Sciatic nerve (tissue), 2 donors: ENCODE measurements at regions not wholly inside any gene's neighbourhood (a gene's known extent, or its start where the extent isn't known, plus 50 kb on each side); places are given as distances from the start of the nearest gene placed in this dataset.

ENCODE experiments used
- ATAC-seq: fragments of 200-7000 bp; cut with Tn5 transposase; one replicate; pipeline ENCODE4 v1.9.1; 2020; ENCODE audit warnings: mild to moderate bottlenecking, moderate library complexity
- DNase-seq: peaks from one replicate; pipeline ENCODE4 v3.0.0-alpha.2; 2020; ENCODE audit warnings: low spot score
- intact Hi-C: fragments of 100-400 bp; cut with DNase I; formaldehyde crosslinking; loops from one replicate; pipeline ENCODE4 v1.14.2; 2022
- donor health status: DM: no; HTN: no; CAD: no.
- donor health status: DM: no; HTN: no; CAD: no.

DNA sequence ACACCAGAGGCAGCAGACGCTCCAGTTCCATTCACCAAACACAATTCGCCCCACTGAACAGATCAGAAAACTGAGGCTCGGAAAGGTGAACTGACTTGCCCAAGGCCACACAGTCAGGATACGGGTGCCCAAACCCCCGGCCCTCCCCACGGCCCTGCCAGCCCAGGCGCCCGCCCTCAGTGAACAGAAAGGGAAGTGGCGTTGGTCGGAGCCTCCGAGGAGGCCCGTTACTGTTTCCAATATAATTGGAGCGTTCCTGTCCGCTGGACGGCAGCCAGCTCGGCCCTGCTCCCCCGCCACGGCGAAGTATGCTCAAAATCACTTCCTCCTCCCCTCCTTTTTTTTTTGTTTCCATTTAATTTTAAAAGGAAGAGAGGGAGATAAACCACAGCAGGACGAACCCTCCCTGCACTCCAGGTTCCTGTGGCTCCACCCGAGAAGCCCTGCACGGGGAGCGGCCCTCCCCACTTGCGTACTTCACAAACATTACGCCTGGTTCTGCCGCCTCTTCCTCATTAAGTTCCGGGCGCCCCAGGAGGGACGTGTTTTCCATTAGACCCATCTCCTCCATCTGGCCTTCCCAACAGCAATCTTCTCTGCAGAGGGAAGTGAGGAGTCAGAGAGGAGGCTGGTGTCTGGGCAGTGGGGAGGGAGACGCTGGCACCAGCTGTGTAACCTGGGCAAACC lies 61.1 kb downstream of the NCOR2 start:
- ATAC-seq (peak; percentile 70), DNase-seq (peak; percentile 95)
- intact Hi-C loops, result no loop called here

DNA sequence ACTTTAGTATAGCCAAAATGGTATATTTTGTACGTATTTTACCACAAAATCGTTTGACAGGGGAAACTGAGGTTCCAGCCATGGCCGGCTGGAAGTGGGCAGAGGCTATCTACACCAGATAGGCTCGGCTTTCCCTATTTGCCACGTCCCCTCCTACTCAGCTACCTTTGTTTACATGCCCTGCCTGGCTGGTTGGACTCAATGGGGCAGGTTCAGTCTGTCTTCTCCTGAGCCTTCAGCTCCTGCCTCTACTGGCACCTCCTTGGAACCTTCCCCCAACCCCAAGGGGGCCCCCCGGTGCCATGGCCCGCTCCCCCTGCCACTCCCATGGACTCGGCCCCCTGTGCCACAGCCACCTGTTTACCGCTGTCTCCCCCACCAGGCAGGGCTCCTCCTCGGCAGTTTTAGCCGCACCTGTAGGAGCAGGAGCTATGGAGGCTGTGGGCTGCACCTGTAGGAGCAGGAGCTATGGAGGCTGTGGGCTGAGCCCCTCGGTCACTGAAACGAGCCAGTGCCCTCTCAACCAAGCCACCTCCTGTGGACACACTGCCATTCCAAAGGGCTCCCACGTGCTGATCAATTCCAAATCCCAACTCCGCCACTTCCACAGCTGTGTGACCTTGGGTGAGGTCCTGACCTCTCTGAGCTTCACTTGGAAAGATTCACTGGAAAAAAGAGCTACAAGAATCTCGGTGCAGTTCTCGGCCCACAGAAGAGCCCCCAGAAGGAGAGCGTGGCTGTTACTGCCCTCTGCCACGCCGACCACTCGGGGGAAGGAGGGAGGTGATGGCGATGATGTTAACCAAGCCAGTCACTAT lies 62.2 kb downstream of the NCOR2 start:
- no peak for ATAC-seq
- intact Hi-C loops, result no loop called here
- DNase-seq, result no peak

DNA sequence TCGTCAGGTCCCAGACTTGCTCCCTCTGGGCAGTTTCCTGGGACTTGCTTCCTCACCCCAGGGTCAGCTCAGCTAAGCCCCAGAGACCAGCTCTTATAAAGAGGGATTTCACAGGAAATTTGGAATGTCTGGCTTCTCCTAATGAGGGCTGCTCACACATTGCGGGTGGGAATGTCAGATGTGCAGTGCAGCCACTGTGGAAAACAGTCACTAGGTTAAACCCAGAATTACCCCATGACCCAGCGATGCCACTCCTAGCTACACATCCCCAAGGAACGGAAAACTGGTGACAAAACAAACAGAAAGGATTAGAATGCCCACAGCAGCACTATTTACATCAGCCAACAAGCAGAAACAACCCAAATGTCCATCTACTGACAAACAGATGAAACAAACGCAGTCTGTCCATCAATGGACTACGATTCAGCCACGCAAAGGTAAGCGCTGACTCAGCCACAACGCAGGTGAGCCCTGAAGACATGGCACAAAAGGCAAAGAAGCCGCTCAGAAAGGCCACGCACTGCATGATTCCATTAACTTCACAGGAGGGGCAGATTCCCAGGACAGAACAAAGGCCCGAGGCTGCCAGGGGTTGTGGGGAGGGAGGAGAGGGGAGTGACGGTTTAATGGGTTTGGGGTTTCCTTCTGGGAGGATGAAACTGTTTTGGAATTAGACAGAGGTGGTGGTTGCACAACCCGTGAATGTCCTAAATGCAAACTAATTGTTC lies 63.0 kb downstream of the NCOR2 start:
- intact Hi-C loops, result no loop called here
- DNase-seq (no peak), ATAC-seq (no peak)

DNA sequence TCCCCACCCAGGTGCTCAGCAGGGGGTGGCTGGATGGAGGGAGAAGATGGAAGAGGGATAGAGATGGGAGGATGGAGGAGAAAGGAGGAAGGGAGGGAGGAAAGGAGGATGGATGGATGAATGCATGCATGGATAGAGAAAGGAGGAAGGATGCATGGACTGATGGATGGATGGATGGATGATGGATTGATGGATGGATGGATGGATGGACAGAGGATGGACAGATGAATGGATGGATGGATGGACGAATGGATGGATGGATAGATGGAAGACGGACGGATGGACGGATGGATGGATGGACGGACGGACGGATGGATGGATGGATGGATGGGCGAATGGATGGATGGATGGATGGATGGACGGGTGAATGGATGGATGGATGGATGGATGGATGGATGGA lies 64.1 kb downstream of the NCOR2 start:
- intact Hi-C loops, result no loop called here
- ATAC-seq (no peak), DNase-seq (no peak)

DNA sequence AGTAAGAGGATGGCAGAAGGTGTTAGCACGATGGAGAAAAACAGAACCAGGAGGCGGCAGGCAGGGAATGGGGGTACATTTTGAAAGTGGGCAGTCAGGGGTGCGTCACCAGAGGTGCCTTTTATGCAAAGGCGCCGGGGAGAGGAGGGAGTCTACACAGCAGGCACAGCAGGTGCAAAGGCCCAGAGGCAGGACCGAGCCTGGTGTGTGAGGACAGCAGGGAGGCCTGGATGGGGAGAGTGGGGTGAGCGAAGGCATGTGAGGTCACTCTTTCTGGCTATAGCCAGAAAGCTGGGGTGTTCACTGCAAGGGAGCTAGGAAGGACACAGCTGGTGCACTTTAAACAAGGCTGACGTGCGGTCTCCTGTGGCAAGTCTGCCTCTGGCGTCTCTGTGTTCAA lies 65.0 kb downstream of the NCOR2 start:
- intact Hi-C loops, result no loop called here
- DNase-seq (no peak), ATAC-seq (no peak)

DNA sequence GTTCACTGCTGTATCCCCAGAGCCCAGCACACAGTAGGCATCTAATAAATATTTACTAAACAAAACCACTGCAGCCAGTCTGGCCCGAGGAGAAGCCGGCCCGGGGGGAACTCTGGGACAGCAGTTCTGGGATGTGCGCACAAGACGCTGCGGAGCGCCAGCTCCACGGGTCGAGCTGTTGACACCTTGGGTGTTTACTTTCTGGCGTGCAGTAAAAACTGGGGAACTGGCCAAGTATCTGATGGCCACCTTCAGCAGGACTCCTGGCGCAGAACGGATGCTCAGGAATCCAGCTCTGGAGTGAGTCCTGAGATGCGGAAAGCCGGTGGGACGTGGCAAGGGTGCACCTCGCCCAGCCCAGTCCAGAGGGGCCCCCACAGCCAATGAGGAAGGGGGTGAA lies 65.6 kb downstream of the NCOR2 start:
- DNase-seq (no peak), ATAC-seq (peak; percentile 12)
- intact Hi-C loops, result no loop called here

DNA sequence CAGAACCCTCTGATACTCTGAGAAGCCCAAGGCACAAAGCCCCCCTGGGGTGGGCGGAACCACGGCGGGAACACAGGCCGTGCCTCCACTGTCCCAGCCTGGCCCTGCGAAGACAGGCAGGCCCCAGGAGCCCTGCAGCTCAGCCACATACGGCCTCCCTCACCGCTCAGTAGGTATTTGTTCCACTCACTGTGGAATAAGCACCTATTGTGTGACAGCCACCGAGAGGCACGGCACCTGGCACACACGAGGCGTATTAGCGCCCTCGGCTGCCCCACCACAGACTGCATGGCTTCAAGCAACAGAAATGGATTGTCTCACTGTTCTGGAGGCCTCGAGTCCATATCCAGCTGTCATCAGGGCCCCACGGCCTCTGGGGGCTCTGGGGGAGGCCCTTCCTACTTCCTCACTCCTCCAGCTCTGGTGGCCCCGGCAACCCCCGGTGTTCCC lies 66.3 kb downstream of the NCOR2 start:
- ATAC-seq, result no peak
- intact Hi-C loops, result no loop called here
- DNase-seq, result no peak

DNA sequence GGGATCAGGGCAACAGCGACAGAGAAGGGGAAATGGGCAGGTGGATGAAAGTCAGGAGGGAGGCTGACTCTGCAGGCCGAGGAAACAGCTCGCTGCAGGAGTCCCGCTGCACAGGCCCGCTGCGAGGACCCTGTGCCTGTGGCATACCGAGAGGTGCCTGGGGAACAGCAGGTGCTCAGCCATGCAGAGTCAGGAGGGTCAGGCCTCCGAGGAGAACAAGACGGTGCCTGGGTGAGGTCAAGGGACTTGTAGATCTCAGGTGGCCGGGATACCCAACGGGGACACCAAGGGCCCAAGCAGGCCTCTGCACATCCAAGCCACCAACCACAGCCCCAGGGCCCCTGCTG lies 67.5 kb downstream of the NCOR2 start:
- ATAC-seq (no peak), DNase-seq (no peak)
- intact Hi-C loops, result no loop called here

DNA sequence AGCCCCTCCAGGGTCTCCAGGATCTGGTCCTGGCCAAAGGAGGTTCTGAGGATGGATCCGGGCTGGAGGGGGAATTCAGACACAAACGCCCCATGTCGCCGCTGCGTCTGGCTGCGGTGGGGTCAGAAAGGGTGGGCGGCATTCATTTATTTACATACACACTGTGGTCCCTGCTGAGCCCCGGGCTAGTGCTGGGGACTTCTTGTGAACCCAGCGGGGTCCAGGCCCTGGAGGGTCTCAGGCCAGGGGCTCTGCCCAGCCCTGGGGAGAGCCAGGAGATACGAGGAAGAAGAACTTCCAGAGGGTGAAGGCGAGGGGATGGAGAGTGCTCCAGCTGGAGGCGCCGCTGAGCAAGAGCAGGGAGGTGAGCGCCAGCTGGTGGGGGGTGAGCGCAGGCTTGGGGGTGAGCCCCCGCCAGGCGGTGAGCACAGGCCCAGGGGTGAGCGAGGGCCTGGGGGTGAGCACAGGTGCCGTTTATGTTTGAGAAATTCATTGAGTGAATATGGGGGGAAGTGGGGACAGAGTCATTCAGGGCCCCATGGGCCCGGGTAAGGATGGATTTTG lies 68.1 kb downstream of the NCOR2 start:
- no peak for DNase-seq
- intact Hi-C loops, result no loop called here
- peak; percentile 6 for ATAC-seq

DNA sequence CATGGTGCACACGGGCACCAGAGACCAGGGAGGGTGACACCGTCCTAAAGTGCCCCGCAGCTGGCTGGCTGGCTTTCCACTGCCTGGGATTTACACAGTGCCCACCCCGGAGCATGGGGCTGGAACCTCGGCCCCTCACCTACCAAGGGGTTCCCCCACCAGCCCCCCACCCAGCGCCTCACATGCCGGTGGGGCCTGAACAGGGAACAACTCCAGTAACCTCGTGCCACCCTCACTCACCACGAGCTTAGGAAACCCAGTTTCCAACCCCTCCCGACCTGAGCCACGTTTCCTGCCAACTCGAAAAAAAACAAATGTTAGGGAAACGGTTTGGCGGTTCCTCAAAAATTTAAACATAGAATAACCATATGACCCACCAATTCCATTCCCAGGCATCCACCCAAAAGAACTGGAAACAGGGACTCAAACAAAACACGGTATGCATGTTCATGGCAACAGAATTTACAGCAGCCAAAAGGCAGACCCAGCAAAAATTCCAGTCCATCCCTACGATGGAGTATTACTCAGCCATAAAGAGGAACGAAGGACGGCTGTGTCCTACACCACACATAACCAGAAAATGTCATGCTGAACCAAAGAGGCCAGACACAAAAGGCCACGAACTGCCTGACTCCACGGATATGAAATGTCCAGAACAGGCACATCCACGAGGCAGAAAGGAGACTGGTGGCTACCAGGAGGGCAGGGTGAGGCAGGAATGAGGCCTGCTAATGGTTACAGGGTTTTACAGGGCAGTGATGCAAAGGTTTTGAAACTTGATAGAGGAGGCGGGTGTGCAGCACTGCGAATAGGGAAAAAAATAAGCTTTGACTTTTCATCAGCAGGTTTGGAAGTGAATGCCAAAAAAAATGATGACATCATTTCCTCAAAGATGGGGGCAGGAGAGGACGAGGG lies 68.9 kb downstream of the NCOR2 start:
- intact Hi-C loops, result no loop called here
- peak; percentile 73 for ATAC-seq
- DNase-seq, result no peak

DNA sequence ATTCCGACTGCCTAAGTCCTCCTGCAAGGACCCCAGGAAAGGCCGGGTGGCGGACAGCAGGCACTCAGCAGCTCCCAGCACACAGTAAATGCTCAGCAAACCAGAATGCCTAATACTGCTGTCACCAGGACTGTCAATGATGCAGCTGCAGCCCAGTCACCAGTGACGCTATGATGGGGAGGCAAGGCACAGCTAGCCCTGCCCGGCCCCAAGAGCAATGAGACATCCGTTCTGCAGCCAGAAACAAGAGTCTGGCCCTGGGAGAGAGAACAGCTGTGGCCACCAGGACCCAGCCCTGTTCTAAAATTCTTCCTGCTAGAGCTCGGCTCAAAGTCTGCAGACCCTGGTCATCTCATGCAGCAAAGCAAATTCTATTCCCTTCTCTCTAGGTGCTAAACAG lies 69.8 kb downstream of the NCOR2 start:
- intact Hi-C loops, result no loop called here
- DNase-seq (no peak), ATAC-seq (peak; percentile 62)

DNA sequence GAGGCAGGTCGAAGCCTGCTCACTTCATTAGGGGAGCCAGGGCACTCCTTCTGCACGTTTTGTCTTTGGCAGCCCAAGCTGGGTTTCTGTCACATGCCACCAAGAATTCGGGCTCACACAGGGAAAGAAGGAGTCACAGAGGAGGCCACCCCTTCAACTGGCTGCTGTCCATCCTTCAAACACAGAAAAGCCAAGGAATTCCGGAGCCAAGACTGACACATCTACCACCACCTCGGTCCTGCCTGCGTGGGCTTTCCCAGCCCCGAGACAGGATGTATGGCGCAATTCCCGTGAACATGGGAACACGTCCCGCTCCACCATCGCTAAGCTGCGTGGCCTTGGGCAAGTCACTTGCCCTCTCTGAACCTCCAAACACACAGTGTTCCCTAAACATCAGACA lies 70.4 kb downstream of the NCOR2 start:
- intact Hi-C loops, result no loop called here
- ATAC-seq, result no peak
- DNase-seq, result no peak

DNA sequence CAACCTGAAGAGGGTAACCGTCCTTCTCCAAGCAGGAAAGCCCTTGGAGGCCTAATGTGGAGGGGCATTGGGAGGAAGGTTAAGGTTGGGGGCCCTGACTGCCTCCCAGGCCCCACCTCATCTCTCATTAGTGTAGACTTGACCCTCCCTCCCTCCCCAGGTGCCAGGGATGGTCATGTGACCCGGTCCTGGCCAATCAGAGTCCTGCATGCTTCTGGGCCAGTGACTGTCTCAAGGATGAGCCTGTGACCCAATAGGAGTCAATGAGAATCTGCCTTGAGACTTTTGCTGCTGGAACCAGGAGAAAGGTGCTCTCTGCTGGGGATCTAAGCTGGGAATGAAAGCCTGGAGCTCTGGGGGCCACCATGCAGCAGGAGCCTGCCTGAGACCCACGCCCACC lies 70.8 kb downstream of the NCOR2 start:
- DNase-seq, result no peak
- no peak for ATAC-seq
- intact Hi-C loops, result no loop called here

DNA sequence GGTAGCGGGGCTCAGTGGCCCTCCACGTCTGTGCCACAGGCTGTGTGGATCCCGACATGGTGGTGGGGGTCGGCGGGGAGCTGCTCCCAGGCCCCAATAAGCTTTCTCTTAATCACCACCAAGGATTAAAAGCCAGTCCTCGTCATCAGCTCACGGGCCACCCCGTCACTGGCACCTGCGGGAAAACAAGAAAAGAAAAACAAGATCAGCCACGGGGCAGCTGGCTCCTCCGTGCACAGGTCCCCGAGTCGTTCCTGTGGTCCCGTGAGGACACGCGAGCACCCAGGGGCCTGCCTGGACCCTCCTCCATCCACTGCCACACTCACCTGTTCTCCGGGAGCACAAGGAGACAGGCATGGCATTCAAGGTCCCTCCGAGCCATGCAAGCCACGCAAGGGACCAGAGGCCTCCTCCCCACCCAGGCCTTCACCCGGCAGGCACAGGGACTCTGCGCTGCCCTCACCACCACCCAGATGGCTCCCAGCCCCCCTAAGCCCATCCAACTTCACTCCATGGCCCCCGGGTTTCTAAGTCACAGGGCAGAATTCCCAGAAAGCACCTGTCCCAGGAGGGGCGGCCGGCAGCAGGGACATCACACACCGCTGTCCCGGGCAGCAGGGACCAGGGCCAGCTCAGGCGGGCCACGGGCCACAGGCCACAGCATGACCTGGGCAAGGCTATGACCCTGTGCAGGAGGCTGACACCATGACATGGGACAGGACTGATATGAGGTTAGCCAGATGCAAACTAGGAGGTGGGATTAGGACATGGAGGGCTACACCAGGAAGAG lies 72.0 kb downstream of the NCOR2 start:
- intact Hi-C loops, result no loop called here
- ATAC-seq (no peak), DNase-seq (no peak)

DNA sequence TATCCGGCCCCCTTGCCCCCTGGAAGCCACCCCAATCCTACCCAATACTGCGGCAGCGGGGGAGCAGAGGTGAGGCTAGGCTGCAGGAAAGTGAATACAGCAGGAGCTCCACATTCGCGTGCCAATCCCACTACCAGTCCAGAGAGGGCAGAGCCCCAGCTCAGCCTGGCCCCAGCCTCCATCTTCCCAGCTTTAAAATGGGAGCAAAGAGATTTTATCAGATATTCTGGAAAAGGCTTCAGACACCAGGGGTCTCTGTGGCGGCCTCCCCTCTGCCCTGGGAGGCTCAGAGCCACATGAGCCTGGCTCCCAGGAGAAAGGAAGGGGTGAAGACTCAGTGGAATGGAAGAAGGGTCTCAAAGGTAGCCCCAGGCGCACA lies 72.7 kb downstream of the NCOR2 start:
- ATAC-seq, result no peak
- intact Hi-C loops, result no loop called here
- DNase-seq, result no peak

DNA sequence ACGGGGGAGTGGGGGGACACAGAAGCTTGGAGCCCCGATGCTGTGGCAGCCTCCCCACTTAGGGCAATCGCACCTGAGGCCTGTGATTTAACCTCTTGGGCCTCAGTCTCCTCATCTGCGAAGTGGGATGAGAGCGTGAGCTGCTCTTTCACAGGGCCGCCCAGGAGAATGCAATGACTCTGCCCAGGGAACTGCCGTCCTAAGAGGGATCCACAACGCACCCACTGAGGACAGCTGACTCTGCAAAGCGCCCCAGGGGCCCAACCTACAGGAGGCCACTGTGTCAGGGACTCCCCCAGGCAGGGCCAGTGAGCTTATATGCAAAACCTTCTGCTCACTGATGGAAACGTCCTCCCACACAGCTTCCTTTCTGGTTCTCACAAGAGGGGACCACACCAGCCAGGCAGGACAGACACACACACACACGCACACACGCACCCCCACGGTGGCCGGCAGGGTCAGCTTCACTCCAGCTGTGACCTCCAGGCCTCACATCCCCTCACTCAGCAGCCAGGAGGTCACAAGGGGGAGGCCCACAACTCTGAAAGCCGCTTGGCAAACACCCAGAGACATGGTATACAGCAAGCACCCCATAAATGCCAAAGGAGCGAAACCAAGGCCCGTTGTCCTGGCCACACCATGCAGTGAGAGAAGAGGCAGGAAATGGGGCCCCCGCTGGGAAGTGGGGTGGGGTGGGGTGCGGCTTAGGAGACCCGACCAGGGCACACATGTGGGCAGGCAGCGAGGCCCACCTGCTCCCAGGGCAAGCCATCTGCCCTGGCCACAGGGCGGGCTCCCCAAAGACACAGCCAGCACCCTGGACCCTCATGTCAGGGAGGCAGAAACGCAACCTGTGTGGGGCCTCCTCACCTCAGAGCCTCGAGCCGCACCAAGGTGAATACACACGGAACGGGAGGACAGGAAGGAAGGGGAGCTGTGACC lies 73.3 kb downstream of the NCOR2 start:
- no peak for ATAC-seq
- intact Hi-C loops, result no loop called here

More for the DNA sequence above, 73.3 kb downstream of the NCOR2 start:
- DNase-seq, result no peak
